Osteocyte (in vitro differentiated cells): ENCODE measurements at regions not wholly inside any gene's neighbourhood (a gene's known extent, or its start where the extent isn't known, plus 50 kb on each side); places are given as distances from the start of the nearest gene placed in this dataset.

Source experiments
- DNase-seq: peaks from one replicate; pipeline ENCODE4 v3.0.0; 2021; ENCODE audit warnings: mixed read lengths; ENCODE audit not compliant: unreplicated experiment; ENCODE audit errors: extremely low spot score
- H3K27ac Mint-ChIP-seq: one replicate; pipeline ENCODE4 v1.8.0; 2021; ENCODE audit warnings: mild to moderate bottlenecking, mixed read lengths; ENCODE audit not compliant: unreplicated experiment
- H3K27me3 Mint-ChIP-seq: one replicate; pipeline ENCODE4 v1.8.0; 2021; ENCODE audit warnings: mixed read lengths; ENCODE audit not compliant: unreplicated experiment
- H3K36me3 Mint-ChIP-seq: one replicate; pipeline ENCODE4 v1.8.0; 2021; ENCODE audit warnings: mixed read lengths; ENCODE audit not compliant: unreplicated experiment
- H3K4me1 Mint-ChIP-seq: one replicate; pipeline ENCODE4 v1.8.0; 2021; ENCODE audit warnings: mixed read lengths; ENCODE audit not compliant: unreplicated experiment
- H3K4me3 Mint-ChIP-seq: one replicate; pipeline ENCODE4 v1.8.0; 2021; ENCODE audit warnings: mild to moderate bottlenecking, moderate library complexity, mixed read lengths; ENCODE audit not compliant: unreplicated experiment
- H3K9me3 Mint-ChIP-seq: one replicate; pipeline ENCODE4 v1.8.0; 2021; ENCODE audit warnings: mixed read lengths; ENCODE audit not compliant: unreplicated experiment
- TF ChIP-seq, protein P1 (sequence below): fragments of 200-600 bp; sonication (generic); IDR thresholded peaks from 2 replicates; pipeline ENCODE4 v1.5.0; 2021; ENCODE audit warnings: antibody characterized with exemption, mild to moderate bottlenecking, moderate library complexity

DNA sequence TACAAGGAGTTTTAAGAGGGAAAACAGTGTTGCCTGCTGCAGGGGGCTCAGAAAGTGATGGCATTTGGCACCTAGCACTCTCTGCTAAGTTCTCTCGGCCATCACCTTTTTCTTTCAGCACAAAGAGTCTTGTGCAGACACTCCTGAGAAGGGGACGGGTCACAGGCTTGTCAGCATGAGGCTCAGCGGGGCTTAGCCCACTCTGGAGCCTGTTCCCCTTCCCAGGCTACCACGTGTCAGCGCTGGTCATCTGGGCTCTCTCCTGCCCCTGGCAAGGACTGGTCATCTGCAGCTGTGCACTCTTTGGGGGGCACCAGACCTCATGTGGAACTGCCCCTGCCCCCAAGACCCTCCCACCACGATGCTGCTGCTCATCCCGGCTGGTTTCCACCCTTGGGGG lies 152.1 kb upstream of the MKI67 start:
- H3K27me3 Mint-ChIP-seq: no peaks in the 10 kb centered on the region
- TF ChIP-seq, protein P1, sequence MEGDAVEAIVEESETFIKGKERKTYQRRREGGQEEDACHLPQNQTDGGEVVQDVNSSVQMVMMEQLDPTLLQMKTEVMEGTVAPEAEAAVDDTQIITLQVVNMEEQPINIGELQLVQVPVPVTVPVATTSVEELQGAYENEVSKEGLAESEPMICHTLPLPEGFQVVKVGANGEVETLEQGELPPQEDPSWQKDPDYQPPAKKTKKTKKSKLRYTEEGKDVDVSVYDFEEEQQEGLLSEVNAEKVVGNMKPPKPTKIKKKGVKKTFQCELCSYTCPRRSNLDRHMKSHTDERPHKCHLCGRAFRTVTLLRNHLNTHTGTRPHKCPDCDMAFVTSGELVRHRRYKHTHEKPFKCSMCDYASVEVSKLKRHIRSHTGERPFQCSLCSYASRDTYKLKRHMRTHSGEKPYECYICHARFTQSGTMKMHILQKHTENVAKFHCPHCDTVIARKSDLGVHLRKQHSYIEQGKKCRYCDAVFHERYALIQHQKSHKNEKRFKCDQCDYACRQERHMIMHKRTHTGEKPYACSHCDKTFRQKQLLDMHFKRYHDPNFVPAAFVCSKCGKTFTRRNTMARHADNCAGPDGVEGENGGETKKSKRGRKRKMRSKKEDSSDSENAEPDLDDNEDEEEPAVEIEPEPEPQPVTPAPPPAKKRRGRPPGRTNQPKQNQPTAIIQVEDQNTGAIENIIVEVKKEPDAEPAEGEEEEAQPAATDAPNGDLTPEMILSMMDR: no peak
- H3K36me3 Mint-ChIP-seq: no peaks in the 10 kb centered on the region
- no peak for DNase-seq
- H3K9me3 Mint-ChIP-seq: no peaks in the 10 kb centered on the region
- H3K27ac Mint-ChIP-seq: no peak overlapping the region
- H3K4me3 Mint-ChIP-seq: no peak overlapping the region
- H3K4me1 Mint-ChIP-seq: no peaks in the 10 kb centered on the region

DNA sequence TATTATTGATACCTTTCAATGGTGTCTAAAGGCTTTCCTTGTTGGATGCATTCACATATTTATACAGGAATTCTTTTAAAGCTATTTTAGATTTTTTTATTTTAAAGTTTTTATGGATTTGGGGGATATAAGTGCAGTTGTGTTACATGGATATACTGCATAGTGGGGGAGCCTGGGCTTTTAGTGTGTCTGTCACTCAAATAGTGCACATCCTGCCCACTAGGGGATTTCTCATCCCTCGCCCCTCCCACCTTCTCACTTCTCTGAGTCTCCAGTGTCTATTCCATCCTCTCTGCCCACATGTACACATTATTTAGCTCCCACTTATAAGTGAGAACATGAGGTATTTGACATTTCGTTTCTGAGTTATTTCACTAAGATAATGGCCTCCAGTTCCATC lies 154.0 kb upstream of the MKI67 start:
- no peaks in the 10 kb centered on the region for H3K36me3 Mint-ChIP-seq
- H3K4me1 Mint-ChIP-seq: no peaks in the 10 kb centered on the region
- H3K9me3 Mint-ChIP-seq: peaks cover 5% of the 10 kb centered on the region
- no peaks in the 10 kb centered on the region for H3K27me3 Mint-ChIP-seq
- H3K27ac Mint-ChIP-seq: no peak overlapping the region
- H3K4me3 Mint-ChIP-seq: no peak overlapping the region
- DNase-seq: no peak
- TF ChIP-seq, protein P1: no peak

DNA sequence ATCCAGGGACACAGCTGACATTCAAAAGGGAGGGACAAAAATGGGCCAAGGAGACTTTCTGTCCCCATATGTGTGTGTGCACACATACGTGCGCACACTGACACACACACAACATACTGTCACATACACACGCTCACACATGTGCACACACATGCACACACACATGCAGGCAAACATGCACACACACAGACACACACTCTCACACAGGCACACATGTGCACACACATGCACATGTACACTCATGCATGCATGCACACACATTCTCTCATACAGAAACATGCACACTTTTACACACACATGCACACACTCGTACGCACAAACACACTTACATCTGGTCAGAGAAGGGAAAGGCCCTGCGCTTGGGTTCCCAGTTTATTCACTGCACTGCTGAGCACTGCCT lies 155.1 kb upstream of the MKI67 start:
- Mint-ChIP-seq H3K4me3 (no peak overlapping the region), H3K36me3 (no peaks in the 10 kb centered on the region), H3K27ac (no peak overlapping the region), H3K4me1 (no peaks in the 10 kb centered on the region), H3K27me3 (peaks cover 5% of the 10 kb centered on the region), H3K9me3 (peaks cover 5% of the 10 kb centered on the region)
- TF ChIP-seq, protein P1: no peak
- no peak for DNase-seq

DNA sequence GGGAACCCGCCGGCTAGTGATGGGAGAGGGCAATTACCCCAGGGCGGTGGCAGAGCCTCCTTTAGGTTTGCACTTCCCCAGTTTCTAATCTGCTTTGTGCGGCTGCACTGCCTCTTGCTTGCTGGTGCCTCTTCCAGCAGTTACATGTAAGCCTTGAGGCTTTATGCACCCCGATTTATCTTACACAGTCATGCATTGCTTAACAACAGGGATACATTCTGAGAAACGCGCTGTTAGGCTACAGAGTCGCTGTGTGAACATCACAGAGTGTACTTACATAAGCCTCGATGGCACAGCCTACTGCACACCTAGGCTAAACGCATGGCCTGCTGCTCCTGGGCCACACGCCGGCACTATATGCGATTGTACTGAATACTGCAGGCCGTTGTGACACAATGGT lies 155.6 kb upstream of the MKI67 start:
- no peak overlapping the region for H3K27ac Mint-ChIP-seq
- peaks cover 5% of the 10 kb centered on the region for H3K27me3 Mint-ChIP-seq
- peaks cover 5% of the 10 kb centered on the region for H3K9me3 Mint-ChIP-seq
- DNase-seq: no peak
- H3K4me1 Mint-ChIP-seq: no peaks in the 10 kb centered on the region
- no peaks in the 10 kb centered on the region for H3K36me3 Mint-ChIP-seq
- TF ChIP-seq, protein P1: no peak
- no peak overlapping the region for H3K4me3 Mint-ChIP-seq

DNA sequence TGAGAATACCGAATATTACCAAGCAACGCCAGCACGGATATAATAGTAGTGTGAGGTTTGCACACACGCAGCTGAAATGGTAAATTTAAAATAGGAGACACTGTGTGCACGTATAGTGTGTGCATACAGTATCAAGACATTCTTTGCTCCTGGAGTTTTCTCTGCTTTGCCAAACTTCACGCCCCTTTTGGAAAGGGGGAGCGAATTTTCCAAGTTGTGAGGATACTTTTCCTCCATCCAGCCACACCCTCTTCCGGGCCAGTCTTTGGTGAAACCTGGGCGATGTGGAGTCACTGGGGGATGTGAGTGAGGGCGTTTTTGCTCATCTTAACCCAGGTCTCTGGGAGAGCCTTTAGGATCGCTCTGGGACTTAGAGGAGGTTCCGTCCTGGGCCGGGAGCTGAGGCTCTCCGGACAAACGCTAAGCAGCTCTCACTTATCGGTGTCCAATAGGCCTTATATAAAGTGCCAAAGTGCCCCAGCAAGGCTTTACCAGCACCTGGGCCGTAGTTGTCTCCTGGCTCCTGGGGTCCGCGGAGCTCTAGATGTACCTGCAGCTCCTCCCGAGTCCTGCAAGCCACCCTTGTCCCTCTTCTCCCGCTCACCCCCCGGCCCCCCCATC lies 160.0 kb upstream of the MKI67 start:
- DNase-seq: no peak
- Mint-ChIP-seq H3K27ac (no peak overlapping the region), H3K4me1 (no peaks in the 10 kb centered on the region), H3K9me3 (peaks cover 16% of the 10 kb centered on the region), H3K4me3 (no peak overlapping the region), H3K27me3 (peaks cover 21% of the 10 kb centered on the region), H3K36me3 (no peaks in the 10 kb centered on the region)
- TF ChIP-seq, protein P1: no peak
